ENCODE measurements at regions not wholly inside any gene's neighbourhood (a gene's known extent, or its start where the extent isn't known, plus 50 kb on each side); places are given as distances from the start of the nearest gene placed in this dataset.

GRCh38 chr1:219492717-219493116 is 120.2 kb downstream of the ZC3H11B start:
- in situ Hi-C loops (cut with MboI; ENCODE audit: low sequenced_read_pairs in 4 of 4) = no loop called here

GRCh38 chr1:219490566-219490965 is 122.3 kb downstream of the ZC3H11B start:
- ATAC-seq (no peak), DNase-seq (no peak)
- H3K27ac ChIP-seq = no peak overlapping the region
- no peaks in the 10 kb centered on the region for H3K27me3 ChIP-seq
- no peak overlapping the region for H3K4me3 ChIP-seq
- in situ Hi-C loops (cut with MboI; ENCODE audit: low sequenced_read_pairs in 4 of 4) = no loop called here
- intact Hi-C loops (cut with DNase I; ENCODE audit: low total_unique reads) = no loop called here
- TF ChIP-seq CTCF (IDR thresholded peaks at IDR 0.05 in 4 of 5, conservative IDR thresholded peaks at IDR 0.05 in 1 of 5) = no peak
- TF ChIP-seq POLR2A (IDR thresholded peaks at IDR 0.05) = no peak
- no peaks in the 10 kb centered on the region for H3K36me3 ChIP-seq
- no peaks in the 10 kb centered on the region for H3K4me1 ChIP-seq
- no peaks in the 10 kb centered on the region for H3K9me3 ChIP-seq

More at GRCh38 chr1:219492717-219493116, 120.2 kb downstream of the ZC3H11B start:
- H3K27ac ChIP-seq = no peak overlapping the region
- no peaks in the 10 kb centered on the region for H3K27me3 ChIP-seq
- TF ChIP-seq POLR2A (IDR thresholded peaks at IDR 0.05) (no peak), CTCF (IDR thresholded peaks at IDR 0.05 in 4 of 5, conservative IDR thresholded peaks at IDR 0.05 in 1 of 5) (no peak)
- no peaks in the 10 kb centered on the region for H3K36me3 ChIP-seq
- no peaks in the 10 kb centered on the region for H3K9me3 ChIP-seq
- ATAC-seq = no peak
- intact Hi-C loops (cut with DNase I; ENCODE audit: low total_unique reads) = no loop called here
- no peak for DNase-seq
- no peaks in the 10 kb centered on the region for H3K4me1 ChIP-seq
- H3K4me3 ChIP-seq = no peak overlapping the region

- Histone ChIP-seq H3K27ac (no peak overlapping the region), H3K27me3 (no peaks in the 10 kb centered on the region), H3K4me3 (no peak overlapping the region), H3K36me3 (no peaks in the 10 kb centered on the region), H3K9me3 (no peaks in the 10 kb centered on the region), H3K4me1 (no peaks in the 10 kb centered on the region)
- DNase-seq = no peak
- in situ Hi-C loops (cut with MboI; ENCODE audit: low sequenced_read_pairs in 4 of 4) (no loop called here), intact Hi-C loops (cut with DNase I; ENCODE audit: low total_unique reads) (no loop called here)
- TF ChIP-seq POLR2A (IDR thresholded peaks at IDR 0.05) (no peak), CTCF (IDR thresholded peaks at IDR 0.05 in 4 of 5, conservative IDR thresholded peaks at IDR 0.05 in 1 of 5) (no peak)
- ATAC-seq = no peak
These were observed 123.3 kb downstream of the ZC3H11B start for GRCh38 chr1:219489636-219490035.

GRCh38 chr1:219488275-219488674 is 124.6 kb downstream of the ZC3H11B start:
- in situ Hi-C loops (cut with MboI; ENCODE audit: low sequenced_read_pairs in 4 of 4) (no loop called here), intact Hi-C loops (cut with DNase I; ENCODE audit: low total_unique reads) (no loop called here)
- no peak overlapping the region for H3K4me3 ChIP-seq
- DNase-seq (no peak), ATAC-seq (no peak)
- H3K27ac ChIP-seq = no peak overlapping the region
- no peaks in the 10 kb centered on the region for H3K27me3 ChIP-seq
- no peaks in the 10 kb centered on the region for H3K9me3 ChIP-seq
- TF ChIP-seq CTCF (IDR thresholded peaks at IDR 0.05 in 4 of 5, conservative IDR thresholded peaks at IDR 0.05 in 1 of 5) = no peak
- no peak for TF ChIP-seq POLR2A (IDR thresholded peaks at IDR 0.05)
- no peaks in the 10 kb centered on the region for H3K36me3 ChIP-seq
- no peaks in the 10 kb centered on the region for H3K4me1 ChIP-seq

- TF ChIP-seq CTCF (IDR thresholded peaks at IDR 0.05 in 4 of 5, conservative IDR thresholded peaks at IDR 0.05 in 1 of 5) (no peak), POLR2A (IDR thresholded peaks at IDR 0.05) (no peak)
- no peaks in the 10 kb centered on the region for H3K36me3 ChIP-seq
- H3K4me1 ChIP-seq = no peaks in the 10 kb centered on the region
- no peaks in the 10 kb centered on the region for H3K9me3 ChIP-seq
- intact Hi-C loops (cut with DNase I; ENCODE audit: low total_unique reads) (no loop called here), in situ Hi-C loops (cut with MboI; ENCODE audit: low sequenced_read_pairs in 4 of 4) (no loop called here)
- no peak overlapping the region for H3K27ac ChIP-seq
- no peak overlapping the region for H3K4me3 ChIP-seq
- DNase-seq (no peak), ATAC-seq (no peak)
- H3K27me3 ChIP-seq = no peaks in the 10 kb centered on the region
These were observed 129.4 kb downstream of the ZC3H11B start for GRCh38 chr1:219483530-219483929.
